ENCODE measurements at regions not wholly inside any gene's neighbourhood (a gene's known extent, or its start where the extent isn't known, plus 50 kb on each side); places are given as distances from the start of the nearest gene placed in this dataset.

- no peak overlapping the region for H3K4me3 ChIP-seq (ENCODE audit: low read depth, low read length)
- CTCF ChIA-PET, result no interaction called here
- no peak for DNase-seq (ENCODE audit: low read depth, low spot score)
These were observed 103.7 kb upstream of the TPM1 start for GRCh38 chr15:62938825-62939224.

DNA sequence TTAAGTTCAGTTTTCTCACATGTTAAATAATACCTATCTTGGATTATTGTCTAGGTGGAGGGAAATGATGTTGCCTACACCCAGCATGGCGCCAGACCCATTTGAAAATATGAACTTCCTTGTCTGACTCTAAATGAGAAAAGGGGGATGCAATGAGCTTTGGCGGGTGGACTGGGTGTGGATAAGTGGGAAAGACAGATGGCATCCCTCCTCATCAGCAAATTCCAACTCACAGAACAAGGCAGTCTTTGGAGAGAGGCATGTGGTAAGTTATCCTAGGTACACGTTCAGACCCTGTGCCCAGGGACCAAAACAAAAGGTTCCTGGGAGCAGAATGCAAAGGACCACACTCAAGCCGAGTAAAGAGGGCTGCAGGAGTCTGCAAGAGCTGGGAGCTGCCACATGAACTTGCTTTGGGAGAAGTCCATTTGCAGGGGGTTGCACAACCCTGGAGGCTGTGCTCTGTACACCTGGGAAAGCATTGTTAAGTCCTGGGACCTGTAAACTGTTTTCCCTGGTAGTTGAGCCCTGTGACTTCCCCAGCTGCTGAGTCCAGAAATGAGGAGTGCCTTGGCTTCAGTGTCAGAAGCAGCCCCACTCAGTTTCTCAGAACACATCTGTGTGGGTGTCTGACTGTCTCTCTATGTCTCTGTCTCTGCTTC, 102.3 kb upstream of the TPM1 start:
- TF ChIP-seq, protein P1, sequence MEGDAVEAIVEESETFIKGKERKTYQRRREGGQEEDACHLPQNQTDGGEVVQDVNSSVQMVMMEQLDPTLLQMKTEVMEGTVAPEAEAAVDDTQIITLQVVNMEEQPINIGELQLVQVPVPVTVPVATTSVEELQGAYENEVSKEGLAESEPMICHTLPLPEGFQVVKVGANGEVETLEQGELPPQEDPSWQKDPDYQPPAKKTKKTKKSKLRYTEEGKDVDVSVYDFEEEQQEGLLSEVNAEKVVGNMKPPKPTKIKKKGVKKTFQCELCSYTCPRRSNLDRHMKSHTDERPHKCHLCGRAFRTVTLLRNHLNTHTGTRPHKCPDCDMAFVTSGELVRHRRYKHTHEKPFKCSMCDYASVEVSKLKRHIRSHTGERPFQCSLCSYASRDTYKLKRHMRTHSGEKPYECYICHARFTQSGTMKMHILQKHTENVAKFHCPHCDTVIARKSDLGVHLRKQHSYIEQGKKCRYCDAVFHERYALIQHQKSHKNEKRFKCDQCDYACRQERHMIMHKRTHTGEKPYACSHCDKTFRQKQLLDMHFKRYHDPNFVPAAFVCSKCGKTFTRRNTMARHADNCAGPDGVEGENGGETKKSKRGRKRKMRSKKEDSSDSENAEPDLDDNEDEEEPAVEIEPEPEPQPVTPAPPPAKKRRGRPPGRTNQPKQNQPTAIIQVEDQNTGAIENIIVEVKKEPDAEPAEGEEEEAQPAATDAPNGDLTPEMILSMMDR (IDR thresholded peaks at IDR 0.05; ENCODE audit: insufficient read depth, low read length, missing control alignments), result no peak
- no peak overlapping the region for H3K4me3 ChIP-seq (ENCODE audit: low read depth, low read length)
- no peak for DNase-seq (ENCODE audit: low read depth, low spot score)
- ChIA-PET CTCF (interaction anchor here (1.7 kb wide), 1 partner anchor 108 kb away, joined by 8 read pairs; no protein-coding TSS in a partner anchor), POLR2A (interaction anchor here (0.8 to 3.7 kb wide), 6 partner anchors 8 to 129 kb away, joined by 3 to 82 read pairs (median 8); partner anchors contain the start of gene TPM1)

More at GRCh38 chr15:62938825-62939224, 103.7 kb upstream of the TPM1 start:
- TF ChIP-seq, protein P1 (IDR thresholded peaks at IDR 0.05; ENCODE audit: insufficient read depth, low read length, missing control alignments), result no peak
- POLR2A ChIA-PET, result interaction anchor here (3.7 kb wide), 1 partner anchor 107 kb away, joined by 82 read pairs; the partner anchor contains the start of gene TPM1

- ChIA-PET POLR2A (interaction anchor here (0.8 to 3.7 kb wide), 7 partner anchors 8 to 128 kb away, joined by 3 to 82 read pairs (median 8); partner anchors contain the start of gene TPM1), CTCF (interaction anchor here (1.1 to 1.7 kb wide), 2 partner anchors 92 to 107 kb away, joined by 3 to 8 read pairs; no protein-coding TSS in a partner anchor)
- H3K4me3 ChIP-seq (ENCODE audit: low read depth, low read length), result peak overlapping the region; percentile 24
- TF ChIP-seq, protein P1 (IDR thresholded peaks at IDR 0.05; ENCODE audit: insufficient read depth, low read length, missing control alignments), result no peak
- DNase-seq (ENCODE audit: low read depth, low spot score), result peak; percentile 89
These were observed 101.7 kb upstream of the TPM1 start for GRCh38 chr15:62940755-62941361.

- CTCF ChIA-PET, result interaction anchor here (1.1 to 1.7 kb wide), 2 partner anchors 93 to 106 kb away, joined by 3 to 8 read pairs; no protein-coding TSS in a partner anchor
- DNase-seq (ENCODE audit: low read depth, low spot score), result no peak
- POLR2A ChIA-PET, result interaction anchor here (1.1 to 3.7 kb wide), 5 partner anchors 9 to 128 kb away, joined by 3 to 82 read pairs (median 9); partner anchors contain the start of gene TPM1
- TF ChIP-seq, protein P1 (IDR thresholded peaks at IDR 0.05; ENCODE audit: insufficient read depth, low read length, missing control alignments), result no peak
- no peak overlapping the region for H3K4me3 ChIP-seq (ENCODE audit: low read depth, low read length)
These were observed 100.8 kb upstream of the TPM1 start for GRCh38 chr15:62941699-62942098.

GRCh38 chr15:62942428-62942827, 100.1 kb upstream of the TPM1 start:
- H3K4me3 ChIP-seq (ENCODE audit: low read depth, low read length), result no peak overlapping the region
- TF ChIP-seq, protein P1 (IDR thresholded peaks at IDR 0.05; ENCODE audit: insufficient read depth, low read length, missing control alignments), result no peak
- ChIA-PET POLR2A (interaction anchor here (0.8 to 3.7 kb wide), 3 partner anchors 13 to 147 kb away, joined by 3 to 82 read pairs (median 4); partner anchors contain the start of gene TPM1), CTCF (no interaction called here)
- DNase-seq (ENCODE audit: low read depth, low spot score), result no peak

DNA sequence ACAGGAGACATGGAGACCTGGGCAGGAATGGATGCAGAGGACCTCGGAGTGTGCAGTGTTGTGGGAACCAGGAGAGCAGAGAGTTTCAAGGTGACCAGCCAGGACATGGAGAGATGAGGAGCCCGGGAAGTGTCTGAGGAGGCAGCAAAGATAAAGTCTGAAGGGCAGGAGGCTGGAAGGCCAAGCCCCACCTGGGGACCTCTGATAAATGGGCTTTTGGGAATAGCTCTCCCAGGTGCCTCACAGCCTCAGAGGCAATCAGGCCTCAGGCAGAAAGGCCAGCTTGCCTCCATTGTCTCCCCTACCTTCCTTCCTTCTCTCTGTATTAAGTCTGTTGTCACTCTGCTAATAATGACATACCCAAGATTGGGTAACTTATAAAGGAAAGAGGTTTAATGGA, 97.5 kb upstream of the TPM1 start:
- ChIA-PET CTCF (no interaction called here), POLR2A (no interaction called here)
- TF ChIP-seq, protein P1 (IDR thresholded peaks at IDR 0.05; ENCODE audit: insufficient read depth, low read length, missing control alignments), result no peak
- DNase-seq (ENCODE audit: low read depth, low spot score), result no peak
- H3K4me3 ChIP-seq (ENCODE audit: low read depth, low read length), result no peak overlapping the region
